GM10266 (cell line): ENCODE measurements at regions not wholly inside any gene's neighbourhood (a gene's known extent, or its start where the extent isn't known, plus 50 kb on each side); places are given as distances from the start of the nearest gene placed in this dataset.

ENCODE experiments used
- DNase-seq: peaks from one replicate; pipeline ENCODE4 v3.0.0; 2012; ENCODE audit errors: extremely low spot score
- TF ChIP-seq, protein P1 (sequence below): IDR thresholded peaks from 2 replicates; pipeline ENCODE4 v1.5.1; 2012; ENCODE audit warnings: mild to moderate bottlenecking, low read depth; ENCODE audit not compliant: control insufficient read depth, insufficient read depth; ENCODE audit errors: missing control alignments

- no peak for DNase-seq
- TF ChIP-seq, protein P1, sequence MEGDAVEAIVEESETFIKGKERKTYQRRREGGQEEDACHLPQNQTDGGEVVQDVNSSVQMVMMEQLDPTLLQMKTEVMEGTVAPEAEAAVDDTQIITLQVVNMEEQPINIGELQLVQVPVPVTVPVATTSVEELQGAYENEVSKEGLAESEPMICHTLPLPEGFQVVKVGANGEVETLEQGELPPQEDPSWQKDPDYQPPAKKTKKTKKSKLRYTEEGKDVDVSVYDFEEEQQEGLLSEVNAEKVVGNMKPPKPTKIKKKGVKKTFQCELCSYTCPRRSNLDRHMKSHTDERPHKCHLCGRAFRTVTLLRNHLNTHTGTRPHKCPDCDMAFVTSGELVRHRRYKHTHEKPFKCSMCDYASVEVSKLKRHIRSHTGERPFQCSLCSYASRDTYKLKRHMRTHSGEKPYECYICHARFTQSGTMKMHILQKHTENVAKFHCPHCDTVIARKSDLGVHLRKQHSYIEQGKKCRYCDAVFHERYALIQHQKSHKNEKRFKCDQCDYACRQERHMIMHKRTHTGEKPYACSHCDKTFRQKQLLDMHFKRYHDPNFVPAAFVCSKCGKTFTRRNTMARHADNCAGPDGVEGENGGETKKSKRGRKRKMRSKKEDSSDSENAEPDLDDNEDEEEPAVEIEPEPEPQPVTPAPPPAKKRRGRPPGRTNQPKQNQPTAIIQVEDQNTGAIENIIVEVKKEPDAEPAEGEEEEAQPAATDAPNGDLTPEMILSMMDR = no peak
Observed at GRCh38 chr3:67854663-67855062, 200.3 kb upstream of the SUCLG2 start.

DNA sequence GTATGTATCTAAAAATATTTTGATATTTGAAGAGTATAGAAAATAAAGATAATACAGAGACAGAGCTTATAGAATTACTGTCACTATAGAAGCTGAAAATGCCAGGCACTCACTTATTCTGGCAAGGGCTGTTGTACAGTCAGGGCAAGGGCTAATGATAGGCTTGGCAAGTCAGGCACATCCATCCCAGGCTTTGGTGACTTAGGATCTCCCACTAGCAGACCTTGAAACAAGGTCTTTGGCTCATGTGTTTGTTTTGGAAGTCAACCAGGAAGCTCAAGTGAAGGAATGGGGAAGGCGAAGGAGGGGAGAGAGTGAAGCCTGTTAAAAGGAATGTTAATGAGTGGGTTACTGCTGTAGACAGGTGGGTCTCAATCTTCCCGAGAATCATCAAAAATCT is 199.1 kb upstream of the SUCLG2 start:
- DNase-seq = no peak

GRCh38 chr3:67848299-67848698 is 193.9 kb upstream of the SUCLG2 start:
- no peak for DNase-seq
- TF ChIP-seq, protein P1 = no peak

More for the DNA sequence above, 199.1 kb upstream of the SUCLG2 start:
- TF ChIP-seq, protein P1 = no peak

GRCh38 chr3:67846166-67846565 is 191.8 kb upstream of the SUCLG2 start:
- DNase-seq = no peak
- TF ChIP-seq, protein P1 = no peak

DNA sequence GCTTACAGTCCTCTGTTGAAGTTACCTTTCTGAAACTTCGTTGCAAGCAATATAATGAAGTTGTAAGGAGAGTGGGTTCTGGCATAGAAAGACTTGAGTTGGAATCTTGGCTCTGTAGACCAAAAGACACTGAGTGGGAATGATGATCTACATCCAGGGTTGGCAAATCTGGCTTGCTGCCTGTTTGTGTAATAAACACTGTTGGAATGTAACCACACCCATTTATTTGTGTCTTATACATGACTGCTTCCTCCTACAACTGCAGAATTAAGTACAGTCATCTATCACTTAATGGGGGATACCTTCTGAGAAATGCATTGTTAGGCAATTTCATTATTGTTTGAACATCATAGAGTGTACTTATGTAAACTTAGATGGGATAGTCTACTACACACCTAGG is 178.4 kb upstream of the SUCLG2 start:
- TF ChIP-seq, protein P1 = no peak

GRCh38 chr3:67831262-67831661 is 176.8 kb upstream of the SUCLG2 start:
- TF ChIP-seq, protein P1 = no peak
- DNase-seq = no peak

More for the DNA sequence above, 178.4 kb upstream of the SUCLG2 start:
- no peak for DNase-seq

DNA sequence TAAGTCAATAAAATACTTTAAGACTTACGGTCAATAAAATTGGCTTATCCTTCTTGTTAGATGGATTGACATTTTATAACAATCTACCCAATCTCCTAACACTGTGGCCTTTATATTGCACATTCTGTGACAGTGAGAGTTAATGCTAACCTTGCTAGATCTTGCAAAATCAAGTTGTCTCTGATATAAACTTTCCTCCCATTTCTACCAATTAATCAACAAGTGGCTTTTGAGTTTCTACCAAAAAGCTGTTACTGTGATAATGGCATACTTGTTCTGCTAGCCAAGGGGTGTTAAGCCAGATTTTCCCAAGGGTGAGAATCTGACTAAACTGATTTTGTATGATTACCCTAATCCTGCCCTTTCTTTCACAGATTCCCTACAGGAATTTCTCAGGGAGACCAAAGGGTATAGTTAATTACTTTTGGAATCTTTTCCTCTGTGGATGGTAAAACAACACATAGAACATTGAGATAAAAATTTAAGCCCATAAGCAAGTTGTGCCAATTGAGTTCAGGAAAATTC is 174.1 kb upstream of the SUCLG2 start:
- DNase-seq = no peak
- TF ChIP-seq, protein P1 = no peak
